ENCODE measurements at regions not wholly inside any gene's neighbourhood (a gene's known extent, or its start where the extent isn't known, plus 50 kb on each side); places are given as distances from the start of the nearest gene placed in this dataset.

- Histone ChIP-seq H3K79me1 (ENCODE audit: low read length) (no peaks in the 10 kb centered on the region), H3K4me3 (ENCODE audit: low read depth, low read length) (no peak overlapping the region), H3K14ac (ENCODE audit: low read length) (no peak overlapping the region), H3K4me2 (ENCODE audit: low read length) (no peak overlapping the region), H2AFZ (ENCODE audit: insufficient read depth, low read length, poor library complexity) (no peak overlapping the region), H3K9ac (ENCODE audit: low read length) (no peak overlapping the region), H3K27ac (ENCODE audit: low read depth, low read length) (no peak overlapping the region), H4K91ac (ENCODE audit: low read depth, low read length) (no peak overlapping the region), H3K18ac (ENCODE audit: low read length) (no peak overlapping the region), H3K4me1 (ENCODE audit: control insufficient read depth in 1 of 2, insufficient read depth in 2 of 2, low read length in 2 of 2) (no peaks in the 10 kb centered on the region), H4K12ac (ENCODE audit: low read depth, low read length) (no peak overlapping the region), H3K79me2 (ENCODE audit: control insufficient read depth, insufficient read depth, low read length, poor library complexity) (no peaks in the 10 kb centered on the region), H2AK5ac (ENCODE audit: low read length) (no peak overlapping the region), H2BK5ac (ENCODE audit: low read depth, low read length, poor library complexity) (no peak overlapping the region), H3K36me3 (ENCODE audit: control insufficient read depth in 1 of 2, insufficient read depth in 2 of 2, low read length in 2 of 2) (no peaks in the 10 kb centered on the region), H4K8ac (ENCODE audit: low read depth, low read length) (no peak overlapping the region), H3K27me3 (ENCODE audit: insufficient read depth, low read length) (no peaks in the 10 kb centered on the region), H3K23ac (ENCODE audit: low read length) (no peak overlapping the region), H2BK12ac (ENCODE audit: low read length) (no peak overlapping the region), H3K9me3 (ENCODE audit: insufficient read depth, low read depth, low read length) (no peaks in the 10 kb centered on the region), H2BK120ac (ENCODE audit: insufficient read depth, low read length, poor library complexity) (no peak overlapping the region), H3K4ac (ENCODE audit: low read depth, low read length) (no peak overlapping the region)
- no peak for DNase-seq
- WGBS (ENCODE audit: extremely low coverage, insufficient coverage, insufficient read length): no CpG with 5 or more reads among the region's 4 CpGs
Observed at GRCh38 chr5:92637960-92638359, 943.1 kb downstream of the NR2F1-AS1 start.

- H3K4me3 ChIP-seq (ENCODE audit: low read depth, low read length): no peak overlapping the region
- no peaks in the 10 kb centered on the region for H3K79me2 ChIP-seq (ENCODE audit: control insufficient read depth, insufficient read depth, low read length, poor library complexity)
- no peak overlapping the region for H3K9ac ChIP-seq (ENCODE audit: low read length)
- H3K4me1 ChIP-seq (ENCODE audit: control insufficient read depth in 1 of 2, insufficient read depth in 2 of 2, low read length in 2 of 2): no peaks in the 10 kb centered on the region
- H3K79me1 ChIP-seq (ENCODE audit: low read length): no peaks in the 10 kb centered on the region
- no peak overlapping the region for H3K4me2 ChIP-seq (ENCODE audit: low read length)
- H3K27ac ChIP-seq (ENCODE audit: low read depth, low read length): no peak overlapping the region
- H3K23ac ChIP-seq (ENCODE audit: low read length): no peak overlapping the region
- no peaks in the 10 kb centered on the region for H3K27me3 ChIP-seq (ENCODE audit: insufficient read depth, low read length)
- H4K8ac ChIP-seq (ENCODE audit: low read depth, low read length): no peak overlapping the region
- WGBS (ENCODE audit: extremely low coverage, insufficient coverage, insufficient read length): no CpG with 5 or more reads among the region's 2 CpGs
- H2BK5ac ChIP-seq (ENCODE audit: low read depth, low read length, poor library complexity): no peak overlapping the region
- H4K91ac ChIP-seq (ENCODE audit: low read depth, low read length): no peak overlapping the region
- H2AK5ac ChIP-seq (ENCODE audit: low read length): no peak overlapping the region
- H2BK120ac ChIP-seq (ENCODE audit: insufficient read depth, low read length, poor library complexity): no peak overlapping the region
- H3K9me3 ChIP-seq (ENCODE audit: insufficient read depth, low read depth, low read length): no peaks in the 10 kb centered on the region
- DNase-seq: no peak
- no peak overlapping the region for H3K4ac ChIP-seq (ENCODE audit: low read depth, low read length)
- no peak overlapping the region for H4K12ac ChIP-seq (ENCODE audit: low read depth, low read length)
- H3K18ac ChIP-seq (ENCODE audit: low read length): no peak overlapping the region
- H2AFZ ChIP-seq (ENCODE audit: insufficient read depth, low read length, poor library complexity): no peak overlapping the region
- no peaks in the 10 kb centered on the region for H3K36me3 ChIP-seq (ENCODE audit: control insufficient read depth in 1 of 2, insufficient read depth in 2 of 2, low read length in 2 of 2)
- H3K14ac ChIP-seq (ENCODE audit: low read length): no peak overlapping the region
- no peak overlapping the region for H2BK12ac ChIP-seq (ENCODE audit: low read length)
Observed at GRCh38 chr5:92637247-92637646, 943.8 kb downstream of the NR2F1-AS1 start.

- H4K91ac ChIP-seq (ENCODE audit: low read depth, low read length): no peak overlapping the region
Observed at GRCh38 chr5:92635001-92635461, 946.0 kb downstream of the NR2F1-AS1 start.

GRCh38 chr5:92633875-92634487, 947.0 kb downstream of the NR2F1-AS1 start:
- H3K4ac ChIP-seq (ENCODE audit: low read depth, low read length): no peak overlapping the region
- H3K23ac ChIP-seq (ENCODE audit: low read length): no peak overlapping the region
- no peaks in the 10 kb centered on the region for H3K27me3 ChIP-seq (ENCODE audit: insufficient read depth, low read length)
- H4K12ac ChIP-seq (ENCODE audit: low read depth, low read length): no peak overlapping the region
- H3K36me3 ChIP-seq (ENCODE audit: control insufficient read depth in 1 of 2, insufficient read depth in 2 of 2, low read length in 2 of 2): no peaks in the 10 kb centered on the region
- H3K27ac ChIP-seq (ENCODE audit: low read depth, low read length): no peak overlapping the region
- no peak overlapping the region for H2BK12ac ChIP-seq (ENCODE audit: low read length)
- no peak overlapping the region for H2AK5ac ChIP-seq (ENCODE audit: low read length)
- no peak overlapping the region for H3K4me2 ChIP-seq (ENCODE audit: low read length)
- WGBS (ENCODE audit: extremely low coverage, insufficient coverage, insufficient read length): no CpG with 5 or more reads among the region's 5 CpGs
- no peak for DNase-seq
- H3K18ac ChIP-seq (ENCODE audit: low read length): no peak overlapping the region
- no peak overlapping the region for H4K91ac ChIP-seq (ENCODE audit: low read depth, low read length)
- H2BK5ac ChIP-seq (ENCODE audit: low read depth, low read length, poor library complexity): no peak overlapping the region
- H3K4me1 ChIP-seq (ENCODE audit: control insufficient read depth in 1 of 2, insufficient read depth in 2 of 2, low read length in 2 of 2): no peaks in the 10 kb centered on the region
- no peaks in the 10 kb centered on the region for H3K9me3 ChIP-seq (ENCODE audit: insufficient read depth, low read depth, low read length)
- H2AFZ ChIP-seq (ENCODE audit: insufficient read depth, low read length, poor library complexity): no peak overlapping the region
- H3K4me3 ChIP-seq (ENCODE audit: low read depth, low read length): no peak overlapping the region
- no peaks in the 10 kb centered on the region for H3K79me1 ChIP-seq (ENCODE audit: low read length)
- H3K79me2 ChIP-seq (ENCODE audit: control insufficient read depth, insufficient read depth, low read length, poor library complexity): no peaks in the 10 kb centered on the region
- no peak overlapping the region for H3K14ac ChIP-seq (ENCODE audit: low read length)
- no peak overlapping the region for H4K8ac ChIP-seq (ENCODE audit: low read depth, low read length)
- H3K9ac ChIP-seq (ENCODE audit: low read length): no peak overlapping the region
- no peak overlapping the region for H2BK120ac ChIP-seq (ENCODE audit: insufficient read depth, low read length, poor library complexity)

More at GRCh38 chr5:92635001-92635461, 946.0 kb downstream of the NR2F1-AS1 start:
- Histone ChIP-seq H3K79me2 (ENCODE audit: control insufficient read depth, insufficient read depth, low read length, poor library complexity) (no peaks in the 10 kb centered on the region), H3K14ac (ENCODE audit: low read length) (no peak overlapping the region), H2BK120ac (ENCODE audit: insufficient read depth, low read length, poor library complexity) (no peak overlapping the region), H3K4me2 (ENCODE audit: low read length) (no peak overlapping the region), H2AFZ (ENCODE audit: insufficient read depth, low read length, poor library complexity) (no peak overlapping the region), H3K9me3 (ENCODE audit: insufficient read depth, low read depth, low read length) (no peaks in the 10 kb centered on the region), H3K27ac (ENCODE audit: low read depth, low read length) (no peak overlapping the region), H3K4ac (ENCODE audit: low read depth, low read length) (no peak overlapping the region), H4K12ac (ENCODE audit: low read depth, low read length) (no peak overlapping the region), H2BK12ac (ENCODE audit: low read length) (no peak overlapping the region), H4K8ac (ENCODE audit: low read depth, low read length) (no peak overlapping the region), H3K4me1 (ENCODE audit: control insufficient read depth in 1 of 2, insufficient read depth in 2 of 2, low read length in 2 of 2) (no peaks in the 10 kb centered on the region), H3K79me1 (ENCODE audit: low read length) (no peaks in the 10 kb centered on the region), H2AK5ac (ENCODE audit: low read length) (no peak overlapping the region), H3K27me3 (ENCODE audit: insufficient read depth, low read length) (no peaks in the 10 kb centered on the region), H3K9ac (ENCODE audit: low read length) (no peak overlapping the region), H2BK5ac (ENCODE audit: low read depth, low read length, poor library complexity) (no peak overlapping the region), H3K4me3 (ENCODE audit: low read depth, low read length) (no peak overlapping the region), H3K36me3 (ENCODE audit: control insufficient read depth in 1 of 2, insufficient read depth in 2 of 2, low read length in 2 of 2) (no peaks in the 10 kb centered on the region), H3K18ac (ENCODE audit: low read length) (no peak overlapping the region), H3K23ac (ENCODE audit: low read length) (peak overlapping the region; percentile 83)
- WGBS (ENCODE audit: extremely low coverage, insufficient coverage, insufficient read length): no CpG with 5 or more reads among the region's 11 CpGs
- DNase-seq: no peak
